Ovary (tissue), 3 donors: ENCODE measurements at regions not wholly inside any gene's neighbourhood (a gene's known extent, or its start where the extent isn't known, plus 50 kb on each side); places are given as distances from the start of the nearest gene placed in this dataset.

ENCODE experiments used
- CTCF ChIP-seq, 3 donors: fragments of 450-650 bp in 2 of 3; fragments of 200-600 bp in 1 of 3; IDR thresholded peaks; one replicate each; pipeline versions ENCODE4 v1.5.1 to v1.8.0; 2016 to 2022; ENCODE audit warnings: antibody characterized with exemption in 3 of 3, mild to moderate bottlenecking in 1 of 3
- POLR2A ChIP-seq: fragments of 450-650 bp; IDR thresholded peaks from one replicate; pipeline ENCODE4 v1.6.1; 2017; ENCODE audit warnings: antibody characterized with exemption, mild to moderate bottlenecking, moderate library complexity
- donor health status: DM: no; HTN: no; CAD: no.

- no peak for TF ChIP-seq CTCF (IDR thresholded peaks at IDR 0.05)
- no peak for TF ChIP-seq POLR2A
Observed at GRCh38 chr12:124482567-124482893, 84.9 kb downstream of the NCOR2 start.
